WTC11 (cell line): ENCODE measurements at regions not wholly inside any gene's neighbourhood (a gene's known extent, or its start where the extent isn't known, plus 50 kb on each side); places are given as distances from the start of the nearest gene placed in this dataset.
"Not testable (repeated sequence)": the region's sequence is repeated elsewhere in the genome, so short reads cannot be mapped to it uniquely, and the experiment has no call there.

Source experiments
- ATAC-seq: fragments of 200-7000 bp; cut with Tn5 transposase; 2 replicates; pipeline ENCODE4 v1.10.0; 2021; ENCODE audit warnings: mild to moderate bottlenecking, moderate library complexity
- CTCF ChIA-PET: fragments of 300-600 bp; sonication (Branson Sonifier 250); formaldehyde crosslinking; loops from one replicate; lab custom pipeline; 2021; ENCODE audit warnings: antibody characterized with exemption; lab: Charles Lee
- POLR2A ChIA-PET: fragments of 350-600 bp; sonication (Branson Sonifier 250); formaldehyde crosslinking; loops from one replicate; lab custom pipeline; 2021; ENCODE audit warnings: antibody characterized with exemption; lab: Charles Lee
- DNase-seq: peaks from one replicate; pipeline ENCODE4 v3.0.0; 2021; ENCODE audit warnings: low spot score
- H3K27ac Mint-ChIP-seq: 2 replicates; pipeline ENCODE4 v1.8.0; 2021; ENCODE audit warnings: mixed read lengths
- H3K27me3 Mint-ChIP-seq: 2 replicates; pipeline ENCODE4 v1.8.0; 2021; ENCODE audit warnings: low read depth, mild to moderate bottlenecking, moderate library complexity, mixed read lengths
- H3K36me3 Mint-ChIP-seq: 2 replicates; pipeline ENCODE4 v1.8.0; 2021; ENCODE audit warnings: mixed read lengths
- H3K4me1 Mint-ChIP-seq: 2 replicates; pipeline ENCODE4 v1.8.0; 2022; ENCODE audit warnings: mixed read lengths
- H3K4me3 Mint-ChIP-seq: 2 replicates; pipeline ENCODE4 v1.8.0; 2021; ENCODE audit warnings: mild to moderate bottlenecking, moderate library complexity, mixed read lengths
- H3K9me3 Mint-ChIP-seq: 2 replicates; pipeline ENCODE4 v1.8.0; 2021; ENCODE audit warnings: mixed read lengths
- FOXP1 ChIP-seq: sonication (generic); formaldehyde crosslinking; IDR thresholded peaks from 2 replicates; pipeline ENCODE4 v1.8.0; 2022; ENCODE audit warnings: missing genetic modification reagents, mild to moderate bottlenecking, moderate library complexity, borderline replicate concordance
- IRF2 ChIP-seq: sonication (generic); formaldehyde crosslinking; IDR thresholded peaks from 2 replicates; pipeline ENCODE4 v1.8.0; 2022; ENCODE audit warnings: low read depth, missing genetic modification reagents, borderline replicate concordance
- NR1H2 ChIP-seq: sonication (generic); formaldehyde crosslinking; IDR thresholded peaks from 2 replicates; pipeline ENCODE4 v1.9.0; 2021; ENCODE audit warnings: mild to moderate bottlenecking, moderate library complexity, missing genetic modification reagents
- NR2C2 ChIP-seq: sonication (generic); formaldehyde crosslinking; IDR thresholded peaks from 2 replicates; pipeline ENCODE4 v1.8.0; 2022; ENCODE audit warnings: mild to moderate bottlenecking, missing genetic modification reagents
- TP53 ChIP-seq: sonication (generic); formaldehyde crosslinking; IDR thresholded peaks from 2 replicates; pipeline ENCODE4 v1.8.1; 2023; ENCODE audit warnings: mild to moderate bottlenecking, missing genetic modification reagents
- ZNF317 ChIP-seq: sonication (generic); formaldehyde crosslinking; IDR thresholded peaks from 2 replicates; pipeline ENCODE4 v1.8.1; 2023; ENCODE audit warnings: low read depth, mild to moderate bottlenecking, moderate library complexity, missing genetic modification reagents, borderline replicate concordance
- ZNF396 ChIP-seq: fragments of 250-450 bp; sonication (Bioruptor Pico); IDR thresholded peaks from 2 replicates; pipeline ENCODE4 v1.8.0; 2021; ENCODE audit warnings: mild to moderate bottlenecking, moderate library complexity, borderline replicate concordance
- TF ChIP-seq, protein P1 (sequence below): fragments of 250-450 bp; sonication (Bioruptor Pico); IDR thresholded peaks from 2 replicates; pipeline ENCODE4 v1.8.0; 2021; ENCODE audit warnings: mild to moderate bottlenecking
- TF ChIP-seq, protein P2 (sequence below): sonication (generic); formaldehyde crosslinking; IDR thresholded peaks from 2 replicates; pipeline ENCODE4 v1.8.1; 2023; ENCODE audit warnings: mild to moderate bottlenecking, missing genetic modification reagents, borderline replicate concordance
- TF ChIP-seq, protein P3 (sequence below): sonication (generic); formaldehyde crosslinking; IDR thresholded peaks from 2 replicates; pipeline ENCODE4 v1.8.0; 2023; ENCODE audit warnings: missing genetic modification reagents, mild to moderate bottlenecking, borderline replicate concordance
- TF ChIP-seq, protein P4 (sequence below): sonication (generic); formaldehyde crosslinking; IDR thresholded peaks from 2 replicates; pipeline ENCODE4 v1.8.1; 2022; ENCODE audit warnings: low read depth, mild to moderate bottlenecking, moderate library complexity, missing genetic modification reagents, borderline replicate concordance

DNA sequence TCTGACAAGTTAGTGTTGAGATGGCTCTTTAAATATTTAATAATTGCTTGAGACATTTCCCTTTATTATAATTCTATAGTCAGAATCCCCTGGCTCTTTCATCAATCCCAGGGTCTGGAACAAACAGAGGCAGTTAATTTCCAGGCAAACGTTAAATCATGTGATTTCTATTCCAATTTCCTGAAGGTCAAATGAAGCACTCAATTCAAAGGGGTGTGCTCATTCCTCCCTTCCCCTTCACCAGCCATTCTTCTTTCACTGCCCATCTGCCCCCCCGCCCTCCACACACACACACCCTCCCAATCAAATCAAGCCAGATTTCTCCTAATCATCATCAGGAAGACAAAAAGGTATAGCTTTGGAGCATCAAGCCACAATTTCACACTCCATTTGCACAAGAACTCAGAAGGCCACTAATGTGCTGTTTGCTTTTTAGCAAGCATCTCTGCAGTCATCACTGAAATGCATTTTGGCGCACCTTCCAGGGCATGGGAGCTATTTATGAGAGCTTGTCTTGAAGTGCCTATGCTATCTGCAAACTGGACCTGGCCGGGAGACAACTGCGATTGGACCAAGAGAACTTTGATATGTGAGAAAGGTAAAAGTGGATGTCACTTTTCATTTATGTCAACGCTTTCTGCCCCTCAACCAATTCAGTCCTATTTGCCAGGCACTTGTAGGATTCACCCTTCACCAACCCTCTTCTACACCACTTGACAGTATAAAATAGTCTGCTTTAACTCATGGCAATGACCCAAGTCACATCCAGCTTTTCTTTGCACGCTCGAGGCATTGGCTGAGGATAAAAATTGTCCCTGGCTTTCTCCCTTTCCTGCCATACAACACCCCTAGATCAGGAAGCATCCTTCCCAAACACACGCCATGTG, 315.1 kb upstream of the API5 start (continued):
- TF ChIP-seq, protein P1, sequence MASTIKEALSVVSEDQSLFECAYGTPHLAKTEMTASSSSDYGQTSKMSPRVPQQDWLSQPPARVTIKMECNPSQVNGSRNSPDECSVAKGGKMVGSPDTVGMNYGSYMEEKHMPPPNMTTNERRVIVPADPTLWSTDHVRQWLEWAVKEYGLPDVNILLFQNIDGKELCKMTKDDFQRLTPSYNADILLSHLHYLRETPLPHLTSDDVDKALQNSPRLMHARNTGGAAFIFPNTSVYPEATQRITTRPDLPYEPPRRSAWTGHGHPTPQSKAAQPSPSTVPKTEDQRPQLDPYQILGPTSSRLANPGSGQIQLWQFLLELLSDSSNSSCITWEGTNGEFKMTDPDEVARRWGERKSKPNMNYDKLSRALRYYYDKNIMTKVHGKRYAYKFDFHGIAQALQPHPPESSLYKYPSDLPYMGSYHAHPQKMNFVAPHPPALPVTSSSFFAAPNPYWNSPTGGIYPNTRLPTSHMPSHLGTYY (CRISPR knock-in tag) = no peak
- TF ChIP-seq TP53 (CRISPR knock-in tag) = no peak

DNA sequence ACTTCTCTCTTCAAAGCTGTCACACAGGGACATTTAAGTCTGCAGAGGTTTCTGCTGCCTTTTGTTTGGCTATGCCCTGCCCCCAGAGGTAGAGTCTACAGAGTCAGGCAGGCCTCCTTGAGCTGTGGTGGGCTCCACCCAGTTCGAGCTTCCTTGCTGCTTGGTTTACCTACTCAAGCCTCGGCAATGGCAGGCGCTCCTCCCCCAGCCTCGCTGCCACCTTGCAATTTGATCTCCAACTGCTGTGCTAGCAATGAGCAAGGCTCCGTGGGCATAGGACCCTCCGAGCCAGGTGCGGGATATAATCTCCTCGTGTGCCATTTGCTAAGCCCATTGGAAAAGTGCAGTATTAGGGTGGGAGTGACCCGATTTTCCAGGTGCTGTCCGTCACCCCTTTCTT, 306.9 kb upstream of the API5 start:
- DNase-seq, CTCF ChIA-PET, H3K27ac Mint-ChIP-seq, ATAC-seq, POLR2A ChIA-PET, H3K4me3 Mint-ChIP-seq, H3K27me3 Mint-ChIP-seq, H3K4me1 Mint-ChIP-seq: not testable (repeated sequence)
- peaks cover 18% of the 10 kb centered on the region for H3K36me3 Mint-ChIP-seq
- peaks cover 45% of the 10 kb centered on the region for H3K9me3 Mint-ChIP-seq

DNA sequence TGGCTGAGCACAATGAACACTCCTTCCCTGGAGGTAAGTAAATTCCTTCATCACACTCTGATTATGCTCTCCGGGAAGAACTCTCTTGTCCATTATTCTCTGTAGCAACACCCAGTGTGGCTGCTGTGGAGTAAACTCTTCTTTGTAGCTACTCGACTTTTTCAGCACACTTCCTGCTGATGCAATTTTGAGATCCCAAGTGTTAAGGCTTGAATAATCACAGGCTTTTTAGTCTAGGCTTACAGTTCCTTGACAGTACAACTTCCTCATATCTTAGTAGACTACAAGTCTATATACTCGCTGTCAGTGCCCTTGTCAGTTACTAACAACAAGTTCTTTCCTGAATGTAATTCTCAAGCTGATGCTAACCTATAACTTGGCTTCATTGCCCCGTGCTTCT, 301.8 kb upstream of the API5 start:
- Mint-ChIP-seq H3K36me3 (peaks cover 5% of the 10 kb centered on the region), H3K9me3 (peaks cover 23% of the 10 kb centered on the region), H3K4me1 (no peaks in the 10 kb centered on the region), H3K4me3 (no peak overlapping the region), H3K27me3 (peaks cover 2% of the 10 kb centered on the region; the same call in 1 of the 2 replicates), H3K27ac (no peak overlapping the region)
- ChIA-PET POLR2A (no interaction called here), CTCF (no interaction called here)
- DNase-seq = no peak
- no peak for ATAC-seq
- TF ChIP-seq, protein P2, sequence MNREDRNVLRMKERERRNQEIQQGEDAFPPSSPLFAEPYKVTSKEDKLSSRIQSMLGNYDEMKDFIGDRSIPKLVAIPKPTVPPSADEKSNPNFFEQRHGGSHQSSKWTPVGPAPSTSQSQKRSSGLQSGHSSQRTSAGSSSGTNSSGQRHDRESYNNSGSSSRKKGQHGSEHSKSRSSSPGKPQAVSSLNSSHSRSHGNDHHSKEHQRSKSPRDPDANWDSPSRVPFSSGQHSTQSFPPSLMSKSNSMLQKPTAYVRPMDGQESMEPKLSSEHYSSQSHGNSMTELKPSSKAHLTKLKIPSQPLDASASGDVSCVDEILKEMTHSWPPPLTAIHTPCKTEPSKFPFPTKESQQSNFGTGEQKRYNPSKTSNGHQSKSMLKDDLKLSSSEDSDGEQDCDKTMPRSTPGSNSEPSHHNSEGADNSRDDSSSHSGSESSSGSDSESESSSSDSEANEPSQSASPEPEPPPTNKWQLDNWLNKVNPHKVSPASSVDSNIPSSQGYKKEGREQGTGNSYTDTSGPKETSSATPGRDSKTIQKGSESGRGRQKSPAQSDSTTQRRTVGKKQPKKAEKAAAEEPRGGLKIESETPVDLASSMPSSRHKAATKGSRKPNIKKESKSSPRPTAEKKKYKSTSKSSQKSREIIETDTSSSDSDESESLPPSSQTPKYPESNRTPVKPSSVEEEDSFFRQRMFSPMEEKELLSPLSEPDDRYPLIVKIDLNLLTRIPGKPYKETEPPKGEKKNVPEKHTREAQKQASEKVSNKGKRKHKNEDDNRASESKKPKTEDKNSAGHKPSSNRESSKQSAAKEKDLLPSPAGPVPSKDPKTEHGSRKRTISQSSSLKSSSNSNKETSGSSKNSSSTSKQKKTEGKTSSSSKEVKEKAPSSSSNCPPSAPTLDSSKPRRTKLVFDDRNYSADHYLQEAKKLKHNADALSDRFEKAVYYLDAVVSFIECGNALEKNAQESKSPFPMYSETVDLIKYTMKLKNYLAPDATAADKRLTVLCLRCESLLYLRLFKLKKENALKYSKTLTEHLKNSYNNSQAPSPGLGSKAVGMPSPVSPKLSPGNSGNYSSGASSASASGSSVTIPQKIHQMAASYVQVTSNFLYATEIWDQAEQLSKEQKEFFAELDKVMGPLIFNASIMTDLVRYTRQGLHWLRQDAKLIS (CRISPR knock-in tag) = no peak
- TF ChIP-seq ZNF317 (CRISPR knock-in tag) (no peak), NR1H2 (CRISPR knock-in tag) (no peak), ZNF396 (CRISPR knock-in tag) (no peak), NR2C2 (no peak), FOXP1 (CRISPR knock-in tag) (no peak), IRF2 (CRISPR knock-in tag) (no peak)
- TF ChIP-seq, protein P3, sequence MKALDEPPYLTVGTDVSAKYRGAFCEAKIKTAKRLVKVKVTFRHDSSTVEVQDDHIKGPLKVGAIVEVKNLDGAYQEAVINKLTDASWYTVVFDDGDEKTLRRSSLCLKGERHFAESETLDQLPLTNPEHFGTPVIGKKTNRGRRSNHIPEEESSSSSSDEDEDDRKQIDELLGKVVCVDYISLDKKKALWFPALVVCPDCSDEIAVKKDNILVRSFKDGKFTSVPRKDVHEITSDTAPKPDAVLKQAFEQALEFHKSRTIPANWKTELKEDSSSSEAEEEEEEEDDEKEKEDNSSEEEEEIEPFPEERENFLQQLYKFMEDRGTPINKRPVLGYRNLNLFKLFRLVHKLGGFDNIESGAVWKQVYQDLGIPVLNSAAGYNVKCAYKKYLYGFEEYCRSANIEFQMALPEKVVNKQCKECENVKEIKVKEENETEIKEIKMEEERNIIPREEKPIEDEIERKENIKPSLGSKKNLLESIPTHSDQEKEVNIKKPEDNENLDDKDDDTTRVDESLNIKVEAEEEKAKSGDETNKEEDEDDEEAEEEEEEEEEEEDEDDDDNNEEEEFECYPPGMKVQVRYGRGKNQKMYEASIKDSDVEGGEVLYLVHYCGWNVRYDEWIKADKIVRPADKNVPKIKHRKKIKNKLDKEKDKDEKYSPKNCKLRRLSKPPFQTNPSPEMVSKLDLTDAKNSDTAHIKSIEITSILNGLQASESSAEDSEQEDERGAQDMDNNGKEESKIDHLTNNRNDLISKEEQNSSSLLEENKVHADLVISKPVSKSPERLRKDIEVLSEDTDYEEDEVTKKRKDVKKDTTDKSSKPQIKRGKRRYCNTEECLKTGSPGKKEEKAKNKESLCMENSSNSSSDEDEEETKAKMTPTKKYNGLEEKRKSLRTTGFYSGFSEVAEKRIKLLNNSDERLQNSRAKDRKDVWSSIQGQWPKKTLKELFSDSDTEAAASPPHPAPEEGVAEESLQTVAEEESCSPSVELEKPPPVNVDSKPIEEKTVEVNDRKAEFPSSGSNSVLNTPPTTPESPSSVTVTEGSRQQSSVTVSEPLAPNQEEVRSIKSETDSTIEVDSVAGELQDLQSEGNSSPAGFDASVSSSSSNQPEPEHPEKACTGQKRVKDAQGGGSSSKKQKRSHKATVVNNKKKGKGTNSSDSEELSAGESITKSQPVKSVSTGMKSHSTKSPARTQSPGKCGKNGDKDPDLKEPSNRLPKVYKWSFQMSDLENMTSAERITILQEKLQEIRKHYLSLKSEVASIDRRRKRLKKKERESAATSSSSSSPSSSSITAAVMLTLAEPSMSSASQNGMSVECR (CRISPR knock-in tag) = no peak
- TF ChIP-seq, protein P4, sequence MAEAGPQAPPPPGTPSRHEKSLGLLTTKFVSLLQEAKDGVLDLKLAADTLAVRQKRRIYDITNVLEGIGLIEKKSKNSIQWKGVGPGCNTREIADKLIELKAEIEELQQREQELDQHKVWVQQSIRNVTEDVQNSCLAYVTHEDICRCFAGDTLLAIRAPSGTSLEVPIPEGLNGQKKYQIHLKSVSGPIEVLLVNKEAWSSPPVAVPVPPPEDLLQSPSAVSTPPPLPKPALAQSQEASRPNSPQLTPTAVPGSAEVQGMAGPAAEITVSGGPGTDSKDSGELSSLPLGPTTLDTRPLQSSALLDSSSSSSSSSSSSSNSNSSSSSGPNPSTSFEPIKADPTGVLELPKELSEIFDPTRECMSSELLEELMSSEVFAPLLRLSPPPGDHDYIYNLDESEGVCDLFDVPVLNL = no peak
